ENCODE measurements at regions not wholly inside any gene's neighbourhood (a gene's known extent, or its start where the extent isn't known, plus 50 kb on each side); places are given as distances from the start of the nearest gene placed in this dataset.
"Not testable (repeated sequence)": the region's sequence is repeated elsewhere in the genome, so short reads cannot be mapped to it uniquely, and the experiment has no call there.

DNA sequence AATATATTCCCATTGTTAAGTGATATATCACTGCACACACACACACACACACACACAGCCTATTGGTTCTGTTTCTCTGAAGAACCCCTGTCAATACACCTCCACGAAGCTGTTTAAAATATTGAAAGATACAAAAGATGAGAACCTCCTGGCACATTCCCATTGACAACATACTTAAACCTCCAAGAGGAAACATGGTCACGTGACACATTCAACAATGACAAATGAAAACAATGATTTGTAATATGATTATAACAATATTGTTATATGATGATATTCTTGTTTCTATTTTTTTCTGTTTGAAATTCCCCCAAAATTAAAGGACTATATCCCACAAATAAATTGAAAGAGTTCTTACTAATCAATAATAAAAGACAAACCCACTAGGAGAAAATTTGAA lies 1344.9 kb downstream of the BRD1 start:
- no peak overlapping the region for H2AFZ ChIP-seq (ENCODE audit: low read length)
- no peak for ATAC-seq
- POLR2A ChIA-PET (ENCODE audit: unreplicated experiment), result no interaction called here

DNA sequence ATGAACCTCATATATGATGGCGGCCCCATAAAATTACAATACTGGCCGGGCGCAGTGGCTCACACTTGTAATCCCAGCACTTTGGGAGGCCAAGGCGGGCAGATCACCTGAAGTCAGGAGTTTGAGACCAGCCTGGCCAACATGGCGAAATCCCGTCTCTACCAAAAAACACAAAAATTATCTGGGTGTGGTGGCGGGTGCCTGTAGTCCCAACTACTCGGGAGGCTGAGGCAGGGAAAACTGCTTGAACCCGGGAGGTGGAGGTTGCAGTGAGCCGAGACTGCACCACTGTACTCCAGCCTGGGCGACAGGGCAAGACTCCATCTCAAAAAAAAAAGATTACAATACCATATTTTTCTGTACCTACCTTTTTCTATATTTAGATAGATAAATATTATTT lies 1345.5 kb downstream of the BRD1 start:
- H2AFZ ChIP-seq (ENCODE audit: low read length); H3K36me3 ChIP-seq (ENCODE audit: low read depth, low read length); H3K4me3 ChIP-seq (ENCODE audit: low read length); intact Hi-C loops (cut with micrococcal nuclease); BruUV-seq (replicated peaks); H4K20me1 ChIP-seq (ENCODE audit: low read length); H3K27ac ChIP-seq (ENCODE audit: low read length); H3K4me1 ChIP-seq (ENCODE audit: insufficient read depth, low read length); H3K9ac ChIP-seq (ENCODE audit: low read length); H3K79me2 ChIP-seq (ENCODE audit: low read length); ATAC-seq; H3K9me3 ChIP-seq (ENCODE audit: low read length); CTCF ChIA-PET; POLR2A ChIA-PET (ENCODE audit: unreplicated experiment); H3K4me2 ChIP-seq (ENCODE audit: low read length); H3F3A ChIP-seq (ENCODE audit: low read length, unreplicated experiment); H3K9me2 ChIP-seq (replicated peaks; ENCODE audit: low read length); DNase-seq; H3K27me3 ChIP-seq (ENCODE audit: low read length): not testable (repeated sequence)

More for the DNA sequence above, 1344.9 kb downstream of the BRD1 start:
- Histone ChIP-seq H3K9me3 (ENCODE audit: low read length) (no peaks in the 10 kb centered on the region), H3K27ac (ENCODE audit: low read length) (no peak overlapping the region), H3K79me2 (ENCODE audit: low read length) (no peaks in the 10 kb centered on the region), H3K9me2 (replicated peaks; ENCODE audit: low read length) (no peaks in the 10 kb centered on the region), H3K36me3 (ENCODE audit: low read depth, low read length) (no peaks in the 10 kb centered on the region), H4K20me1 (ENCODE audit: low read length) (no peaks in the 10 kb centered on the region), H3K4me1 (ENCODE audit: insufficient read depth, low read length) (no peaks in the 10 kb centered on the region), H3F3A (ENCODE audit: low read length, unreplicated experiment) (no peaks in the 10 kb centered on the region), H3K4me3 (ENCODE audit: low read length) (no peak overlapping the region), H3K27me3 (ENCODE audit: low read length) (no peaks in the 10 kb centered on the region), H3K9ac (ENCODE audit: low read length) (no peak overlapping the region), H3K4me2 (ENCODE audit: low read length) (no peak overlapping the region)
- TF ChIP-seq, protein P1, sequence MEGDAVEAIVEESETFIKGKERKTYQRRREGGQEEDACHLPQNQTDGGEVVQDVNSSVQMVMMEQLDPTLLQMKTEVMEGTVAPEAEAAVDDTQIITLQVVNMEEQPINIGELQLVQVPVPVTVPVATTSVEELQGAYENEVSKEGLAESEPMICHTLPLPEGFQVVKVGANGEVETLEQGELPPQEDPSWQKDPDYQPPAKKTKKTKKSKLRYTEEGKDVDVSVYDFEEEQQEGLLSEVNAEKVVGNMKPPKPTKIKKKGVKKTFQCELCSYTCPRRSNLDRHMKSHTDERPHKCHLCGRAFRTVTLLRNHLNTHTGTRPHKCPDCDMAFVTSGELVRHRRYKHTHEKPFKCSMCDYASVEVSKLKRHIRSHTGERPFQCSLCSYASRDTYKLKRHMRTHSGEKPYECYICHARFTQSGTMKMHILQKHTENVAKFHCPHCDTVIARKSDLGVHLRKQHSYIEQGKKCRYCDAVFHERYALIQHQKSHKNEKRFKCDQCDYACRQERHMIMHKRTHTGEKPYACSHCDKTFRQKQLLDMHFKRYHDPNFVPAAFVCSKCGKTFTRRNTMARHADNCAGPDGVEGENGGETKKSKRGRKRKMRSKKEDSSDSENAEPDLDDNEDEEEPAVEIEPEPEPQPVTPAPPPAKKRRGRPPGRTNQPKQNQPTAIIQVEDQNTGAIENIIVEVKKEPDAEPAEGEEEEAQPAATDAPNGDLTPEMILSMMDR (conservative IDR thresholded peaks at IDR 0.05; ENCODE audit: low read depth, low read length), result no peak
- TF ChIP-seq EZH2phosphoT487 (IDR thresholded peaks at IDR 0.05; ENCODE audit: borderline replicate concordance, low read length), result no peak
- TF ChIP-seq EZH2 (IDR thresholded peaks at IDR 0.05; ENCODE audit: low read length, unreplicated experiment), result no peak
- CTCF ChIA-PET, result no interaction called here
- no peak for DNase-seq
- intact Hi-C loops (cut with micrococcal nuclease), result no loop called here
- BruUV-seq (replicated peaks), result no TSS peak

DNA sequence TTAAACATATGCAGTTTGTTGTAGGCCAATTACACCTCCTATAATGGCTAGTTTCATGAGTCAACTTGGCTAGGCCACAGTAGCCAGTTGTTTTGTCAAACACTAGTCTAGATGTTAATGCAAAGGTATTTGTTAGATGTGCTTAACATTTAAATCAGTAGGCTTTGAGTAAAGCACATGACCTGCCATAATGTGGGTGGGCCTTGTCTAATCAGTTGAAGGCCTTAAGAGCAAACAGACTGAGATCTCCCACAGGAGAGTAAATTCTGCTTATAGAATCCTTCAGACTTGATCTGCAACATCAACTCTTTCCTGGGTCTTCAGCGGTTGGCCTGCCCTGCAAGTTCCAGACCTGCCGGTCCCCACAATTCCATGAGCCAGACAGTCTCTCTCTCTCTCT lies 1345.9 kb downstream of the BRD1 start:
- POLR2A ChIA-PET (ENCODE audit: unreplicated experiment), result no interaction called here
- CTCF ChIA-PET, result no interaction called here
- TF ChIP-seq, protein P1 (conservative IDR thresholded peaks at IDR 0.05; ENCODE audit: low read depth, low read length), result no peak
- TF ChIP-seq EZH2phosphoT487 (IDR thresholded peaks at IDR 0.05; ENCODE audit: borderline replicate concordance, low read length) (no peak), EZH2 (IDR thresholded peaks at IDR 0.05; ENCODE audit: low read length, unreplicated experiment) (no peak)
- no peak overlapping the region for H2AFZ ChIP-seq (ENCODE audit: low read length)
- H3K36me3 ChIP-seq (ENCODE audit: low read depth, low read length), result no peaks in the 10 kb centered on the region
- H4K20me1 ChIP-seq (ENCODE audit: low read length), result no peaks in the 10 kb centered on the region
- no peak overlapping the region for H3K4me3 ChIP-seq (ENCODE audit: low read length)
- no TSS peak for BruUV-seq (replicated peaks)
- no peaks in the 10 kb centered on the region for H3K79me2 ChIP-seq (ENCODE audit: low read length)
- no peak overlapping the region for H3K27ac ChIP-seq (ENCODE audit: low read length)
- no peaks in the 10 kb centered on the region for H3K27me3 ChIP-seq (ENCODE audit: low read length)
- no peak for DNase-seq
- intact Hi-C loops (cut with micrococcal nuclease), result no loop called here
- no peaks in the 10 kb centered on the region for H3K9me3 ChIP-seq (ENCODE audit: low read length)
- H3F3A ChIP-seq (ENCODE audit: low read length, unreplicated experiment), result no peaks in the 10 kb centered on the region
- H3K4me2 ChIP-seq (ENCODE audit: low read length), result no peak overlapping the region
- ATAC-seq, result no peak
- H3K9ac ChIP-seq (ENCODE audit: low read length), result no peak overlapping the region
- no peaks in the 10 kb centered on the region for H3K4me1 ChIP-seq (ENCODE audit: insufficient read depth, low read length)
- no peaks in the 10 kb centered on the region for H3K9me2 ChIP-seq (replicated peaks; ENCODE audit: low read length)

All from PC-3 (cell line).